ENCODE measurements at regions not wholly inside any gene's neighbourhood (a gene's known extent, or its start where the extent isn't known, plus 50 kb on each side); places are given as distances from the start of the nearest gene placed in this dataset.
"Not testable (repeated sequence)": the region's sequence is repeated elsewhere in the genome, so short reads cannot be mapped to it uniquely, and the experiment has no call there.

DNA sequence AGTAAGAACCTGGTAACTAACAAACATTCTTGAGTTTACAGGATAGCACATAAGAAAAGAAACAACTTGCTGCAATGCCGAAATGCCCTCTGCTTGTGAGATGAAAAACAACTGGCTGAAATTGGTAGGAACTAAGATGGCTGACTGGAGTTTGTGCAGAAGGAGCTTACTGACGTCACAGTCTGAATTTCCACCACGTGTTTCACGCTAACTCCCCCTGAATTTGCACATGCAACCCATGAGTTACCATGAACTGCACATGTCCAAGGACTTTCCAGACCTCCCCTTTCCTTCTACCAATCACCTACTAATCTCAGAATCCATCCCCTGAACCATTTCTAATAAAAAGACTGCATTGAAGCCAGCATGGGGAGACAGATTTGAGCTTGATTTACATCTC, 86.3 kb upstream of the KCND2 start:
- Histone ChIP-seq H4K20me1 (ENCODE audit: insufficient read depth, low read length) (no peaks in the 10 kb centered on the region), H3K4me3 (ENCODE audit: low read length) (no peak overlapping the region), H3K36me3 (replicated peaks; ENCODE audit: low read depth, low read length) (no peaks in the 10 kb centered on the region), H3K9me3 (ENCODE audit: insufficient read depth, low read length) (no peaks in the 10 kb centered on the region), H3K4me1 (ENCODE audit: low read length) (peaks cover 10% of the 10 kb centered on the region; the same call in 1 of the 2 replicates), H3K27ac (ENCODE audit: low read length) (no peak overlapping the region), H2AFZ (ENCODE audit: low read depth, low read length) (no peak overlapping the region), H3K9ac (ENCODE audit: low read length) (no peak overlapping the region), H3K79me2 (ENCODE audit: low read length) (no peaks in the 10 kb centered on the region), H3K4me2 (ENCODE audit: low read length) (no peak overlapping the region), H3K27me3 (ENCODE audit: low read depth, low read length) (no peaks in the 10 kb centered on the region)
- no peak for TF ChIP-seq EZH2phosphoT487 (IDR thresholded peaks at IDR 0.05; ENCODE audit: low read depth)
- TF ChIP-seq, protein P1, sequence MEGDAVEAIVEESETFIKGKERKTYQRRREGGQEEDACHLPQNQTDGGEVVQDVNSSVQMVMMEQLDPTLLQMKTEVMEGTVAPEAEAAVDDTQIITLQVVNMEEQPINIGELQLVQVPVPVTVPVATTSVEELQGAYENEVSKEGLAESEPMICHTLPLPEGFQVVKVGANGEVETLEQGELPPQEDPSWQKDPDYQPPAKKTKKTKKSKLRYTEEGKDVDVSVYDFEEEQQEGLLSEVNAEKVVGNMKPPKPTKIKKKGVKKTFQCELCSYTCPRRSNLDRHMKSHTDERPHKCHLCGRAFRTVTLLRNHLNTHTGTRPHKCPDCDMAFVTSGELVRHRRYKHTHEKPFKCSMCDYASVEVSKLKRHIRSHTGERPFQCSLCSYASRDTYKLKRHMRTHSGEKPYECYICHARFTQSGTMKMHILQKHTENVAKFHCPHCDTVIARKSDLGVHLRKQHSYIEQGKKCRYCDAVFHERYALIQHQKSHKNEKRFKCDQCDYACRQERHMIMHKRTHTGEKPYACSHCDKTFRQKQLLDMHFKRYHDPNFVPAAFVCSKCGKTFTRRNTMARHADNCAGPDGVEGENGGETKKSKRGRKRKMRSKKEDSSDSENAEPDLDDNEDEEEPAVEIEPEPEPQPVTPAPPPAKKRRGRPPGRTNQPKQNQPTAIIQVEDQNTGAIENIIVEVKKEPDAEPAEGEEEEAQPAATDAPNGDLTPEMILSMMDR (IDR thresholded peaks at IDR 0.05; ENCODE audit: low read depth, low read length): no peak

DNA sequence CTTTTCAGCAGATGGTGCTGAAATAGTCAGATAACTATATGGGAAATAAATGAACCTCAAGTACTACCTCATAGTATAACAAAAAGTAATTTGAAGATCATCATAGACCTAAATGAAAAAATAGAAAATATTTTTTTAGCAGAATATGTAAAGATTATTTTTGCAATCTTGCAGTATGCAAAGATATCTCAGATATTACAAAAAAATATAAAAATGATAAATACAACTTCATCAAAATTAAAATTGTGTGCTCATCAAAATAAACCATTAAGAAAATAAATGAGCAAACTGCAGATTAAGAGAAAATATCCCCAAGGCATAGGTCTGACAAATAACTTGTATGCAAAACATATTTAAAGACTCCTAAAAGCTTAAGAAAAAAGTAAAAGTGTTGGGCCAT, 83.4 kb upstream of the KCND2 start:
- no peaks in the 10 kb centered on the region for H4K20me1 ChIP-seq (ENCODE audit: insufficient read depth, low read length)
- H3K4me1 ChIP-seq (ENCODE audit: low read length): peaks cover 10% of the 10 kb centered on the region; the same call in 1 of the 2 replicates
- H3K9ac ChIP-seq (ENCODE audit: low read length): no peak overlapping the region
- no peak overlapping the region for H2AFZ ChIP-seq (ENCODE audit: low read depth, low read length)
- no peak overlapping the region for H3K4me3 ChIP-seq (ENCODE audit: low read length)
- H3K9me3 ChIP-seq (ENCODE audit: insufficient read depth, low read length): no peaks in the 10 kb centered on the region
- H3K36me3 ChIP-seq (replicated peaks; ENCODE audit: low read depth, low read length): no peaks in the 10 kb centered on the region
- no peaks in the 10 kb centered on the region for H3K79me2 ChIP-seq (ENCODE audit: low read length)
- no peak overlapping the region for H3K4me2 ChIP-seq (ENCODE audit: low read length)
- no peaks in the 10 kb centered on the region for H3K27me3 ChIP-seq (ENCODE audit: low read depth, low read length)
- H3K27ac ChIP-seq (ENCODE audit: low read length): no peak overlapping the region
- TF ChIP-seq, protein P1 (IDR thresholded peaks at IDR 0.05; ENCODE audit: low read depth, low read length): no peak
- no peak for TF ChIP-seq EZH2phosphoT487 (IDR thresholded peaks at IDR 0.05; ENCODE audit: low read depth)

DNA sequence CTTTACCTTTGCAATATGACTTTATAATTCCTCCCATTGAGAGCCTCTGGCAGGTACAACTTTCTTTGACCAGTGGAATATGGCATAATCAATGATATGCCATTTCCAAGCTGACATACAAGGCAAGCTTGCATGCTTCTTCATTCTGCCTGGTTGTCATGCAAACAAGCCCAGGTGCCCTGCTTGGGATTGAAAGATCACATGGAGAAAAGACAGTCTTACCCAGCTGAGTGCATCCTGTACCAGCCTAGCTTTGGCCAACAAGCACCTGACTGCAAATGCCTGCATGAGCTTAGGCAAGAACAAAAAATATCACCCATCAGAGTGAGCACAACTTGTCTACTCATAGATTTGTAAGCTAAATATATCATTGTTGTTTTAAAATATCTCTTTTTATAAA, 82.9 kb upstream of the KCND2 start:
- no peaks in the 10 kb centered on the region for H3K79me2 ChIP-seq (ENCODE audit: low read length)

DNA sequence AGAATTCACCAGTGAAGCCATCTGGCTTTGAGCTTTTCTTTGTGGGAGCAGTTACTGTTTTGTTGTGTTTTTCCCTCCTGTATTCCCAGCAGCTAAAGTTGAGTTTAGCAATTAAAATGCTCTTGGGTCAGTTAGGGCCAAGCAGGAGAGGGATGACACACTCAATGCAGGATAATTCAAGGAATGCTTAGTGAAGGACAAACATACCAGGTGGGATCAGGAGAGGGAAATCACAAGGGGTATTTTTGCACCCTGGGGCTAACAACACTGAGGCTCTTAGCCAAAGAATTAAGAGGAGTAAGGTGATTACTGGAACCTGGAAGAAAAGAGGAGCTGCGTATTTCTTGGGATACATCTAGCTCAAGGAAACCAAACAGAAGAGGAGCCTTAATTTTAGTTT, 82.4 kb upstream of the KCND2 start:
- Histone ChIP-seq H3K27me3 (ENCODE audit: low read depth, low read length) (no peaks in the 10 kb centered on the region), H3K36me3 (replicated peaks; ENCODE audit: low read depth, low read length) (no peaks in the 10 kb centered on the region), H3K4me1 (ENCODE audit: low read length) (peaks cover 10% of the 10 kb centered on the region; the same call in 1 of the 2 replicates), H3K79me2 (ENCODE audit: low read length) (no peaks in the 10 kb centered on the region), H3K9me3 (ENCODE audit: insufficient read depth, low read length) (no peaks in the 10 kb centered on the region), H3K4me2 (ENCODE audit: low read length) (no peak overlapping the region), H2AFZ (ENCODE audit: low read depth, low read length) (no peak overlapping the region), H4K20me1 (ENCODE audit: insufficient read depth, low read length) (no peaks in the 10 kb centered on the region), H3K9ac (ENCODE audit: low read length) (no peak overlapping the region), H3K27ac (ENCODE audit: low read length) (no peak overlapping the region), H3K4me3 (ENCODE audit: low read length) (no peak overlapping the region)
- TF ChIP-seq, protein P1 (IDR thresholded peaks at IDR 0.05; ENCODE audit: low read depth, low read length): no peak
- no peak for TF ChIP-seq EZH2phosphoT487 (IDR thresholded peaks at IDR 0.05; ENCODE audit: low read depth)

More for the DNA sequence above, 82.9 kb upstream of the KCND2 start:
- H3K27ac ChIP-seq (ENCODE audit: low read length): no peak overlapping the region
- H3K4me3 ChIP-seq (ENCODE audit: low read length): no peak overlapping the region
- no peaks in the 10 kb centered on the region for H3K36me3 ChIP-seq (replicated peaks; ENCODE audit: low read depth, low read length)
- H4K20me1 ChIP-seq (ENCODE audit: insufficient read depth, low read length): no peaks in the 10 kb centered on the region
- TF ChIP-seq, protein P1 (IDR thresholded peaks at IDR 0.05; ENCODE audit: low read depth, low read length): no peak
- no peak for TF ChIP-seq EZH2phosphoT487 (IDR thresholded peaks at IDR 0.05; ENCODE audit: low read depth)
- no peaks in the 10 kb centered on the region for H3K27me3 ChIP-seq (ENCODE audit: low read depth, low read length)
- no peak overlapping the region for H3K9ac ChIP-seq (ENCODE audit: low read length)
- H3K4me2 ChIP-seq (ENCODE audit: low read length): no peak overlapping the region
- no peaks in the 10 kb centered on the region for H3K9me3 ChIP-seq (ENCODE audit: insufficient read depth, low read length)
- H3K4me1 ChIP-seq (ENCODE audit: low read length): peaks cover 10% of the 10 kb centered on the region; the same call in 1 of the 2 replicates
- no peak overlapping the region for H2AFZ ChIP-seq (ENCODE audit: low read depth, low read length)

DNA sequence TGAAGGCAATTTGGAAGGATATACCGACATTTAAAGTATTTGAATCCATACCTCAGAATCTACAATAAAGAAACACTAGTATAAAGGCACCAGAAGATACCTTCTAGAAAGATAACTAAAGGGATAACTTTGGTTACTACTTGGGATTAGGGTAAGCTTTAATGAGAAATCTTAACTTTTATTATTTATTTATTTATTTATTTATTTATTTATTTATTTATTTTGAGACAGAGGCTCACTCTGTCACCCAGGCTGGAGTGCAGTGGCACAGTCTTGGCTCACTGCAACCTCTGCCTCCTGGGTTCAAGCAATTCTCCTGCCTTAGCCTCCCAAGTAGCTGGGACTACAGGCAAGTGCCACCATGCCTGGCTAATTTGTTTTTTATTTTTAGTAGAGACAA, 81.6 kb upstream of the KCND2 start:
- not testable (repeated sequence) for H3K4me1 ChIP-seq (ENCODE audit: low read length); H3K4me2 ChIP-seq (ENCODE audit: low read length); H3K27me3 ChIP-seq (ENCODE audit: low read depth, low read length); H2AFZ ChIP-seq (ENCODE audit: low read depth, low read length); H3K79me2 ChIP-seq (ENCODE audit: low read length); H3K9ac ChIP-seq (ENCODE audit: low read length); H3K9me3 ChIP-seq (ENCODE audit: insufficient read depth, low read length); H4K20me1 ChIP-seq (ENCODE audit: insufficient read depth, low read length); H3K36me3 ChIP-seq (replicated peaks; ENCODE audit: low read depth, low read length); H3K4me3 ChIP-seq (ENCODE audit: low read length); H3K27ac ChIP-seq (ENCODE audit: low read length)

Data from OCI-LY3 (cell line).